BJ (cell line): ENCODE measurements at regions not wholly inside any gene's neighbourhood (a gene's known extent, or its start where the extent isn't known, plus 50 kb on each side); places are given as distances from the start of the nearest gene placed in this dataset.

Source experiments
- CTCF ChIA-PET: fragments of 350-600 bp; formaldehyde crosslinking; extraction: SDS; loops from one replicate; lab custom pipeline; 2021; ENCODE audit warnings: antibody characterized with exemption, inconsistent platforms; lab: Yijun Ruan, JAX
- POLR2A ChIA-PET: fragments of 300-600 bp; sonication (Branson Sonifier 250); formaldehyde crosslinking; extraction: SDS; loops from one replicate; lab custom pipeline; 2021; ENCODE audit warnings: antibody characterized with exemption; lab: Charles Lee
- DNase-seq: peaks from one replicate; pipeline ENCODE4 v3.0.0-alpha.2; 2011; ENCODE audit warnings: low read depth
- H3K27me3 ChIP-seq: 2 replicates; pipeline ENCODE4 v1.6.0; 2011; ENCODE audit warnings: low read length; ENCODE audit not compliant: control insufficient read depth, insufficient read depth
- H3K36me3 ChIP-seq: 2 replicates; pipeline ENCODE4 v1.5.1; 2011; ENCODE audit warnings: low read length; ENCODE audit not compliant: control insufficient read depth, insufficient read depth
- H3K4me3 ChIP-seq: 2 replicates; pipeline ENCODE4 v1.5.1; 2011; ENCODE audit warnings: low read depth, mild to moderate bottlenecking, control low read depth, low read length
- CTCF ChIP-seq: IDR thresholded peaks from 2 replicates; pipeline ENCODE4 v1.5.1; 2011; ENCODE audit warnings: low read depth, mild to moderate bottlenecking, control low read depth, inconsistent platforms, low read length, moderate library complexity; ENCODE audit not compliant: insufficient read depth

GRCh38 chr4:116395408-116395807 lies 690.0 kb downstream of the TRAM1L1 start:
- POLR2A ChIA-PET = no interaction called here
- CTCF ChIA-PET = no interaction called here

GRCh38 chr4:116391020-116391419 lies 694.4 kb downstream of the TRAM1L1 start:
- Histone ChIP-seq H3K27me3 (no peaks in the 10 kb centered on the region), H3K36me3 (no peaks in the 10 kb centered on the region), H3K4me3 (no peak overlapping the region)
- no peak for DNase-seq
- no peak for TF ChIP-seq CTCF
- POLR2A ChIA-PET = no interaction called here
- CTCF ChIA-PET = no interaction called here

More at GRCh38 chr4:116395408-116395807, 690.0 kb downstream of the TRAM1L1 start:
- Histone ChIP-seq H3K36me3 (no peaks in the 10 kb centered on the region), H3K27me3 (no peaks in the 10 kb centered on the region), H3K4me3 (no peak overlapping the region)
- no peak for DNase-seq
- no peak for TF ChIP-seq CTCF

DNA sequence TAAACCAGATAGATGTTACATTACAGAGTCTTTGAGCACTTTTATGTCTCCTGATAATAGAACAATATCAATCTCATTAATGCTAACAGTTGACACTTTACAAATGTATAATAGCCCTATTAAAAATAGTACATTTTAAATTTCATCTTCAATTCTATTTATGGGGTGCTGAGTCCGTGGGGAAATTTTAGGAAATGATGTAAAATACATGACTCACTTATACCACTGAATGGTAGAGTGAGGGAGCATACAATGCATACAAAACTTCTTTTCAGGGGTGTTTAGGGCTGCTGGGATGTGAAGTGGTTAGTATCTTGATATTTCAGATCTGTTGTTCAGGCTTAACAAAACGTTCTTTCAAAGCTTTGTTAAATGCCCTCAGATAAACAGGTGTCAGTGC lies 696.2 kb downstream of the TRAM1L1 start:
- no peak for DNase-seq
- POLR2A ChIA-PET = no interaction called here
- Histone ChIP-seq H3K4me3 (no peak overlapping the region), H3K36me3 (no peaks in the 10 kb centered on the region), H3K27me3 (no peaks in the 10 kb centered on the region)
- CTCF ChIA-PET = no interaction called here
- no peak for TF ChIP-seq CTCF

GRCh38 chr4:116387937-116388474 lies 697.4 kb downstream of the TRAM1L1 start:
- H3K27me3 ChIP-seq = no peaks in the 10 kb centered on the region
- TF ChIP-seq CTCF = no peak
- no peak for DNase-seq
- H3K4me3 ChIP-seq = no peak overlapping the region
- ChIA-PET POLR2A (no interaction called here), CTCF (no interaction called here)
- H3K36me3 ChIP-seq = no peaks in the 10 kb centered on the region

GRCh38 chr4:116386856-116387255 lies 698.5 kb downstream of the TRAM1L1 start:
- no peak for TF ChIP-seq CTCF

More at GRCh38 chr4:116386856-116387255, 698.5 kb downstream of the TRAM1L1 start:
- ChIA-PET CTCF (no interaction called here), POLR2A (no interaction called here)
- Histone ChIP-seq H3K27me3 (no peaks in the 10 kb centered on the region), H3K4me3 (no peak overlapping the region), H3K36me3 (no peaks in the 10 kb centered on the region)
- DNase-seq = no peak
